ENCODE measurements at regions not wholly inside any gene's neighbourhood (a gene's known extent, or its start where the extent isn't known, plus 50 kb on each side); places are given as distances from the start of the nearest gene placed in this dataset.

GRCh38 chr13:47064381-47064780 lies 167.5 kb upstream of the HTR2A start:
- no peak overlapping the region for H3K27ac ChIP-seq
- no peak for TF ChIP-seq ZFX (IDR thresholded peaks at IDR 0.05; ENCODE audit: borderline replicate concordance)
- TF ChIP-seq CTCF (IDR thresholded peaks at IDR 0.05), result no peak

- TF ChIP-seq CTCF (IDR thresholded peaks at IDR 0.05) (no peak), ZFX (IDR thresholded peaks at IDR 0.05; ENCODE audit: borderline replicate concordance) (no peak)
- no peak overlapping the region for H3K27ac ChIP-seq
These were observed 152.6 kb upstream of the HTR2A start for GRCh38 chr13:47049276-47049989.

GRCh38 chr13:47046706-47047105 lies 149.9 kb upstream of the HTR2A start:
- H3K27ac ChIP-seq, result no peak overlapping the region
- TF ChIP-seq CTCF (IDR thresholded peaks at IDR 0.05) (no peak), ZFX (IDR thresholded peaks at IDR 0.05; ENCODE audit: borderline replicate concordance) (no peak)

- no peak for TF ChIP-seq ZFX (IDR thresholded peaks at IDR 0.05; ENCODE audit: borderline replicate concordance)
- no peak for TF ChIP-seq CTCF (IDR thresholded peaks at IDR 0.05)
- H3K27ac ChIP-seq, result no peak overlapping the region
These were observed 148.0 kb upstream of the HTR2A start for GRCh38 chr13:47044842-47045241.

- no peak for TF ChIP-seq CTCF (IDR thresholded peaks at IDR 0.05)
- no peak for TF ChIP-seq ZFX (IDR thresholded peaks at IDR 0.05; ENCODE audit: borderline replicate concordance)
- no peak overlapping the region for H3K27ac ChIP-seq
These were observed 142.3 kb upstream of the HTR2A start for GRCh38 chr13:47039106-47039505.

- no peak overlapping the region for H3K27ac ChIP-seq
- TF ChIP-seq ZFX (IDR thresholded peaks at IDR 0.05; ENCODE audit: borderline replicate concordance) (no peak), CTCF (IDR thresholded peaks at IDR 0.05) (no peak)
These were observed 141.3 kb upstream of the HTR2A start for GRCh38 chr13:47038188-47038587.

- no peak overlapping the region for H3K27ac ChIP-seq
- TF ChIP-seq ZFX (IDR thresholded peaks at IDR 0.05; ENCODE audit: borderline replicate concordance) (no peak), CTCF (IDR thresholded peaks at IDR 0.05) (no peak)
These were observed 139.6 kb upstream of the HTR2A start for GRCh38 chr13:47036294-47037008.

All from 22Rv1 (cell line).